ENCODE measurements at regions not wholly inside any gene's neighbourhood (a gene's known extent, or its start where the extent isn't known, plus 50 kb on each side); places are given as distances from the start of the nearest gene placed in this dataset.

DNA sequence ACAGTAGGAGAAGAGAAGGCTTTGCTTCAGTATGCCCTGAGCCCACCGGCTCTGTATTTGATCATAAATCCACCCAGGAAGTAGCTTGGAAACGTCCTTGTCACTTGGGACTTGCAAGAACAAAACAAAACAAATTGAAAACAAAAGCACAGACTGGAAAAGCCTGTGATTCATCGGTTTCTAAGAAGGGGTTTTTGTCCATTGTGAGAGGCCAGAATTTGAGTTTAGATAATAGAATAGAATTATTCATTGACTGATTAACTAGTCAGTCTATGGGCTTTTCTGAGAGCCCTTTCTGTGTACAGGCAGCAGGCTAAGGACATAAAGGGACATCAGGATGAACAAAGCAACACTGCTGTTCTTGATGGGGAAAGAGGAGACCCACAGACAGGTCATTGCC lies 424.8 kb downstream of the IRX1 start:
- H3K27ac Mint-ChIP-seq = no peak overlapping the region
- peaks cover 18% of the 10 kb centered on the region for H3K27me3 Mint-ChIP-seq (ENCODE audit: low read depth)
- H3K9me3 Mint-ChIP-seq = no peaks in the 10 kb centered on the region
- H3K4me3 Mint-ChIP-seq = no peak overlapping the region
- H3K4me1 Mint-ChIP-seq = no peaks in the 10 kb centered on the region
- DNase-seq (ENCODE audit: low spot score in 2 of 2, unreplicated experiment in 2 of 2) = no peak
- no peaks in the 10 kb centered on the region for H3K36me3 Mint-ChIP-seq
- TF ChIP-seq, protein P1, sequence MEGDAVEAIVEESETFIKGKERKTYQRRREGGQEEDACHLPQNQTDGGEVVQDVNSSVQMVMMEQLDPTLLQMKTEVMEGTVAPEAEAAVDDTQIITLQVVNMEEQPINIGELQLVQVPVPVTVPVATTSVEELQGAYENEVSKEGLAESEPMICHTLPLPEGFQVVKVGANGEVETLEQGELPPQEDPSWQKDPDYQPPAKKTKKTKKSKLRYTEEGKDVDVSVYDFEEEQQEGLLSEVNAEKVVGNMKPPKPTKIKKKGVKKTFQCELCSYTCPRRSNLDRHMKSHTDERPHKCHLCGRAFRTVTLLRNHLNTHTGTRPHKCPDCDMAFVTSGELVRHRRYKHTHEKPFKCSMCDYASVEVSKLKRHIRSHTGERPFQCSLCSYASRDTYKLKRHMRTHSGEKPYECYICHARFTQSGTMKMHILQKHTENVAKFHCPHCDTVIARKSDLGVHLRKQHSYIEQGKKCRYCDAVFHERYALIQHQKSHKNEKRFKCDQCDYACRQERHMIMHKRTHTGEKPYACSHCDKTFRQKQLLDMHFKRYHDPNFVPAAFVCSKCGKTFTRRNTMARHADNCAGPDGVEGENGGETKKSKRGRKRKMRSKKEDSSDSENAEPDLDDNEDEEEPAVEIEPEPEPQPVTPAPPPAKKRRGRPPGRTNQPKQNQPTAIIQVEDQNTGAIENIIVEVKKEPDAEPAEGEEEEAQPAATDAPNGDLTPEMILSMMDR (IDR thresholded peaks at IDR 0.05; ENCODE audit: unreplicated experiment) = no peak

DNA sequence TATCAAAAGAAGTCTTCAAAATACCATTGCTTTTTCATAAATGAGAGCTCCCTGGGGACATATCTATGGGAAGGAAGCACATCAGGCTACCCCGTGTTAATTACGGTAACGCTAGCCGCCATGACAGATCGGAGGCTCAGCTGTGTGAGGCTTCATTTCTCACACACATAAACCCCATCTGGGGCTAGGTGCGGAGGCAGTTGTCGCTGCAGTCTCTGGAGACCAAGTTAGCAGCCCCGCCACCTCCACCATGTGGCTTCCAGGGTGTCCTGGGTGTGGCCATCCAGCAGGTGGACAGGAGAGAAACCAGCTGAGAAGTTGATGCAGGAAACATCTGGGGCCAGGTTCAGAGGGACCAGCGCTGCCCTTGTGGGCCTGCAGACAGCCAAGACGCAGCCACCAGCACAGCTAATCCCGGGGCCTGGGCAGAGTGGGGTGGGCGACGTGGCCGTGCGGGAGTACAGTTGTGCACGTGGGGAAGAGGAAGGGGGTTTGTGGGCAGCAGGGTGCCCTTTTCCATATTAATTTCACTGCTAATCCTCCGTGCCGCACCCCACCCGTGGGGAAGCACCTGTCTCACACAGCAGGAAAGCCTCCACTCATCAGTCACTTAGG lies 426.5 kb downstream of the IRX1 start:
- TF ChIP-seq, protein P1 (IDR thresholded peaks at IDR 0.05; ENCODE audit: unreplicated experiment) = no peak
- H3K36me3 Mint-ChIP-seq = no peaks in the 10 kb centered on the region
- DNase-seq (ENCODE audit: low spot score in 2 of 2, unreplicated experiment in 2 of 2) = no peak
- H3K9me3 Mint-ChIP-seq = no peaks in the 10 kb centered on the region
- H3K4me1 Mint-ChIP-seq = peaks cover 6% of the 10 kb centered on the region
- peaks cover 18% of the 10 kb centered on the region for H3K27me3 Mint-ChIP-seq (ENCODE audit: low read depth)
- H3K4me3 Mint-ChIP-seq = no peak overlapping the region
- no peak overlapping the region for H3K27ac Mint-ChIP-seq

DNA sequence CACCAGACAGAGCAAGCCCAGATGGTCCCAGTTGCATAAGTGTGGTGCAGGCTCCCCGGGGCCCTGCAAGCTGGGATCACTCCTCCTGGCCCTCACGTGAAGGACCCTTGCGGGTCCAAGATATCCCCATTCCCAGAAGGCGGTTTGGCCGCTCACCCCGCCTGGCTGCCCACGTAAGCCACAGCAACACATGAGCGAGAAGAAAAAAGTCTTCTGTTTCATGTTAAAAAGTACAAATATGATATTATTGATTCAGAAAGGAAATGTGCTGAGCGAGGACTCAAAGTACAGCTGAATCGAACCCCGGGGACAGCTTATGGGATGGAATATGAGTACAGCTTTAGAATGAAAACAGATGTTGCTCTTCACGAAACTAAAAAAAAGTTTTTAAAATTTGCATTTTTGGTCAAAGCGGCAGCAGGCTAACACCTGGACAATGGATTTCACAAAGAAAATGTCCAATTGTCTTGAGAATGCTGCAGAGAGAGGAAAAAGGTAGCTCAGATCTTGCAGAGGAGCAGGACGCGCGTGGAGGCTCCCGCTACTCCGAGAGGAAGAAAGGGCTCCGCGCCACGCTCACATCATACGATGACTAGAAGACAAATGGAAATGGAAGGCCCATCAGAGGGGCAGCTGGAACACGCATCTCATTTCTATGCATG lies 427.6 kb downstream of the IRX1 start:
- no peaks in the 10 kb centered on the region for H3K9me3 Mint-ChIP-seq
- no peak overlapping the region for H3K27ac Mint-ChIP-seq
- no peak for DNase-seq (ENCODE audit: low spot score in 2 of 2, unreplicated experiment in 2 of 2)
- peaks cover 18% of the 10 kb centered on the region for H3K27me3 Mint-ChIP-seq (ENCODE audit: low read depth)
- H3K36me3 Mint-ChIP-seq = no peaks in the 10 kb centered on the region
- H3K4me1 Mint-ChIP-seq = peaks cover 16% of the 10 kb centered on the region
- TF ChIP-seq, protein P1 (IDR thresholded peaks at IDR 0.05; ENCODE audit: unreplicated experiment) = no peak
- H3K4me3 Mint-ChIP-seq = no peak overlapping the region

DNA sequence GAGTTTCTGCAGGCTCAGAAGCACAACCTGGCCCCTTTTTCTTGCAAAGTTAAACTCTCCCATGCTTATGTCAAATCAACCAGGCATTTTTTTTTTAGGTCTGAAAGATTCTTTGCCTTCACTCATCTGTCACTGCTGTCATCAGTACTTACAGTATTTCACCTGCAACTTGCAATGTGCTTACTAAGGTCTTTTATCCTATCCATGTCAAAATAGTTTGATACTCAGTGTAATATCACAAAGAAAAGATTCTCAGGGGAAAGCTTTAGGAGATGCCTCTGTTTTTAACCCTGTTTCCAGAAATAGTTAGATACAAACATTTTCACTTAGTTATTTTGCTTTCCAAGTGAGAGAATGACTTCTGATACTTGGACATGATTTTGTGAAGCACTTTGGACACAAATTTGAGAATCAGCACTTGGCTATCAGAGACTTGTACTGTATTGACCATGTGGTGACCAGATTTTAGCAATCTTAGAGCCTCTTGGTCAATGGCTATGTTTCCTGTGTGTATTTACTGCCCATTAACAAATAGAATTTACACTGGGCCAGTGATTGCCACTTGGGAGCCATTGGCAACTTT lies 428.2 kb downstream of the IRX1 start:
- peaks cover 18% of the 10 kb centered on the region for H3K27me3 Mint-ChIP-seq (ENCODE audit: low read depth)
- TF ChIP-seq, protein P1 (IDR thresholded peaks at IDR 0.05; ENCODE audit: unreplicated experiment) = no peak
- H3K4me3 Mint-ChIP-seq = no peak overlapping the region
- H3K27ac Mint-ChIP-seq = no peak overlapping the region
- H3K36me3 Mint-ChIP-seq = no peaks in the 10 kb centered on the region
- no peaks in the 10 kb centered on the region for H3K9me3 Mint-ChIP-seq
- H3K4me1 Mint-ChIP-seq = peaks cover 23% of the 10 kb centered on the region
- DNase-seq (ENCODE audit: low spot score in 2 of 2, unreplicated experiment in 2 of 2) = no peak

DNA sequence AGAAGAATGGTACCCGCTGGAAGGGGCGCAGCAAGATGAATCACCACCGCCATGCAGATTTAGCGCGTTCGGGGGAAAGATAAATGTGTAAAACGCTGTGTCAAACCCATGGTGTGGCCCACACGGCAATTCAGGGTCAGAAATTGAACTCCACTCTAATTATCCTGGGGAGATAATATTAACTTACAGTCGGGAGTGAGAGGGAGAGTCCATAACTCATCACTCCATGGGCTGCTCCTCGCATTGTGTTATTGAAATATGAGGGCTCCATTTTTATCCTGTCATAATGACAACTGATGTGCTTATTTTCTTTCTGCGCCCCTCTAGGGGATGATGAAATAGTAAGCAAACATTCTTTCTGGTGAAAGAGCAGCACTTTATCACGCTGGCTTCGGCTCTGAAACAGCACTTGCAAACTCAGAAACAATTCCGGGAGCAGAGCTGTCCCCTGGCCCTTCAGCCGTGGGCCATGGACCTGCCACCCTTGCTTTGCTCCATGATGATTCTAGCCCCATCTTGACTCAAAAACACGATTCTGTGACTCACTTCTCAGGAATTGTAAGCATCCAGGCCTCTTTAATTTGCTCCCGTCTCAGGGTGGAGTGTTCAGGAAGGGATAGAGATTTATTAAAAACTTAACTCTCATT lies 431.6 kb downstream of the IRX1 start:
- DNase-seq (ENCODE audit: low spot score in 2 of 2, unreplicated experiment in 2 of 2) = no peak
- peaks cover 16% of the 10 kb centered on the region for H3K27me3 Mint-ChIP-seq (ENCODE audit: low read depth)
- TF ChIP-seq, protein P1 (IDR thresholded peaks at IDR 0.05; ENCODE audit: unreplicated experiment) = no peak
- peaks cover 4% of the 10 kb centered on the region for H3K36me3 Mint-ChIP-seq
- no peak overlapping the region for H3K27ac Mint-ChIP-seq
- H3K4me1 Mint-ChIP-seq = peaks cover 31% of the 10 kb centered on the region
- H3K9me3 Mint-ChIP-seq = peaks cover 16% of the 10 kb centered on the region
- no peak overlapping the region for H3K4me3 Mint-ChIP-seq
